ENCODE measurements at regions not wholly inside any gene's neighbourhood (a gene's known extent, or its start where the extent isn't known, plus 50 kb on each side); places are given as distances from the start of the nearest gene placed in this dataset.

GRCh38 chrX:39176105-39176504 is 374.8 kb downstream of the MID1IP1 start:
- no peak for DNase-seq

GRCh38 chrX:39189431-39189830 is 388.2 kb downstream of the MID1IP1 start:
- no peak for DNase-seq

- no peak for DNase-seq
Observed at GRCh38 chrX:39194673-39195072, 393.4 kb downstream of the MID1IP1 start.

- no peak for DNase-seq
Observed at GRCh38 chrX:39195156-39195555, 393.9 kb downstream of the MID1IP1 start.

- DNase-seq: no peak
Observed at GRCh38 chrX:39196192-39197102, 395.2 kb downstream of the MID1IP1 start.

- DNase-seq: no peak
Observed at GRCh38 chrX:39199429-39199828, 398.2 kb downstream of the MID1IP1 start.

GRCh38 chrX:39201305-39201990 is 400.2 kb downstream of the MID1IP1 start:
- no peak for DNase-seq

GRCh38 chrX:39202641-39203040 is 401.4 kb downstream of the MID1IP1 start:
- no peak for DNase-seq

GRCh38 chrX:39203427-39203826 is 402.2 kb downstream of the MID1IP1 start:
- no peak for DNase-seq

- no peak for DNase-seq
Observed at GRCh38 chrX:39204353-39204752, 403.1 kb downstream of the MID1IP1 start.

- DNase-seq: no peak
Observed at GRCh38 chrX:39204945-39205344, 403.7 kb downstream of the MID1IP1 start.

GRCh38 chrX:39205467-39205866 is 404.2 kb downstream of the MID1IP1 start:
- DNase-seq: no peak

- DNase-seq: no peak
Observed at GRCh38 chrX:39206399-39207145, 405.3 kb downstream of the MID1IP1 start.

- no peak for DNase-seq
Observed at GRCh38 chrX:39211501-39211900, 410.2 kb downstream of the MID1IP1 start.

GRCh38 chrX:39212456-39212855 is 411.2 kb downstream of the MID1IP1 start:
- no peak for DNase-seq

GRCh38 chrX:39214387-39215126 is 413.3 kb downstream of the MID1IP1 start:
- no peak for DNase-seq

GRCh38 chrX:39220952-39221351 is 419.7 kb downstream of the MID1IP1 start:
- DNase-seq: no peak

- no peak for DNase-seq
Observed at GRCh38 chrX:39222346-39223113, 421.3 kb downstream of the MID1IP1 start.

GRCh38 chrX:39226251-39226650 is 425.0 kb downstream of the MID1IP1 start:
- no peak for DNase-seq

GRCh38 chrX:39227371-39227770 is 426.1 kb downstream of the MID1IP1 start:
- DNase-seq: no peak

- DNase-seq: no peak
Observed at GRCh38 chrX:39238006-39238405, 436.7 kb downstream of the MID1IP1 start.

- no peak for DNase-seq
Observed at GRCh38 chrX:39242187-39242586, 440.9 kb downstream of the MID1IP1 start.

Measured in NCI-H187 treated with DMSO at 0.1 percent for 48 hours (cell line).